Occipital lobe (tissue), 1 donor: ENCODE measurements at regions not wholly inside any gene's neighbourhood (a gene's known extent, or its start where the extent isn't known, plus 50 kb on each side); places are given as distances from the start of the nearest gene placed in this dataset.

ENCODE experiments used
- DNase-seq: peaks from one replicate; lab custom pipeline; 2025; lab: John Stamatoyannopoulos, UW

DNA sequence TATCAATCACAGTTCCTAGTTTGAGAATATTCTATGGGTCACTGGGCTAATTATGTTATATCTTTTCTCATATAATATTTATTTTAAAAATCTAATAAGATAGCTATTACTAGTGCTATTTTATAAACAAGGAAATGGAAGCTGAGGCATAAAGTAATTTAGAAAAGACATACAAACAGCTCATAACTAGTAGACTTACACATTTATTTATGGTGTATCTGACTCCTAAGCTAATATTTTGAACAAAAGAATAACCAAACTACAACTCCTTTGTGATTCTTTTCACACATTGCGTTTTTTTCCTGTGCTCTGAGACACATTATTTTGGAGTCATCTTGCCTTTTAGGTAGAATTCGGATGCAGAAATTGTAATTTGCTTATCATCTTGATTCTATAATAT lies 742.0 kb upstream of the LRRTM4 start:
- DNase-seq = no peak

- DNase-seq = no peak
Measured at GRCh38 chr2:78281164-78281563, 744.3 kb upstream of the REG3G start.

GRCh38 chr2:78290581-78291214 lies 734.8 kb upstream of the REG3G start:
- no peak for DNase-seq

- no peak for DNase-seq
Measured at GRCh38 chr2:78293768-78294167, 731.7 kb upstream of the REG3G start.

GRCh38 chr2:78301166-78301789 lies 724.2 kb upstream of the REG3G start:
- DNase-seq = no peak

DNA sequence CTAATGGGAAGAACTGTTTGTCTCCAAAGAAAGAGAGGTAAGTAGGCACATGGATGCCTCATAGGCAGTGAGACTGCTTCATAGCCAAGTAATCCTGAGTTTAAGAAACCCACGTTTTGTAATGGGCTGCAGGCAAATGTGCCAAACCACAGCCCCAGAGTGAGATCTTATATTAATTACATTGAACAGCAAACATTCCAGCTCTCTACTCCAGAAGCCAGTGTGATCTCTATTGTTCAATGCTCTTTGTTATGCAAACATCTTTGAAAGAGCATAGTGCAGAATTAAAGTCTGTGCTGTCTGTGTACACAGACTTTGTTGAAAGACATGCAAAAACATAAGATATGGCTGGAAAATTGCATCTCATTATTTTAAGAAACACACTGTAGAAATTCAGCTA lies 720.8 kb upstream of the REG3G start:
- DNase-seq = no peak

DNA sequence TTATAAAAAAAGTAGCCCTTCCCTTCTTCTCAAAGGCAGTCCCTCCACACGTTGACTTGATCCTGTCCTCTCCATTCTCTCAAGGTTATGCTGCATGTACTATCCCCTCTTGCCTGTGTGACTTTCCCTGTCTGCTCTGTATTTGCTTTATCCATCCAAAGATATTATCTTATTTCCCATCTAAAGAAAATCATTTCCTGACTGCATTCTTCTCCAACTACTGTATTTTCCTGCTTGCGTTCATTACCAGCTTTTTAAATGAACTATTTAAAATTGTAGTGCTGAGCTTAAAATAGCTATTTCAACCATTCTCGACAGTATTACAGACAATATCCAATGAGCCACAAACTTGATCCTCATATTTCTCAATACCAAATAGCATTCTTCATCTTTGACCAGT lies 716.0 kb upstream of the REG3G start:
- no peak for DNase-seq

DNA sequence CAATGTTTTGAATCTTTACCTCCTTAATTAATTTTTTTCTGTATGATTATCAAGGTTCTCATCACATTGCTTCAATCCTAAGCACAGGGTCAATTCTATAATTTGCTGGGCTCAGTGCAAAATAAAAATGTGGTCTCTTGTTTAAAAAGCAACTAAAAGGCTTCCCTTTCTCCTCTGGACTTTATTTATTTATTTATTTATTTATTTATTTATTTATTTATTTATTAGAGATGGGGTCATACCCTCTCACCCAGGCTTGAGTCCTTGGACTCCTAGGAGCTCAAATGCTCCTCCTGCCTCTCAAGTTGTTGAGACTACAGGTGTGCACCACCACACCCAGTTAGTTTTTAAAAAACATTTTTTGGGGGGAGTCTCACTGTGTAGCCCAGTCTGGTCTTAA lies 710.1 kb upstream of the REG3G start:
- DNase-seq = no peak

DNA sequence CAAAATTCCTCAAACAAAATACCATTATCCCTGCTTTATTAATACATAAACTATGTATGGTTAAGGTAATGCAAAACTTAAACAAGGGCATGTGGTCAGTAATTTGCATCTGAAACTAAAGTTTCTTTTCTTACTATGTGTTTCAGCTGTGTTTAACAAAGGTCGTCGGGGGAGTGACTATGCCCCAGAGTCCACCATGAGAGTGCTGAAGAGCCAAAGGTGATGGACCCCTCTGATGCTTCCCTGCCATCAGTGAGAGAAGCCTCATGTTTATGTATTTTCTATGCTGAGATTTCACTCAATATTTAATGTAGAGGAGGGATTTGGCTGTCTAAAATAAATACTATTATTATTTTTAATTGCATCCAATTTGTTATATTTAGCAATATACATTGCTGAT lies 707.2 kb upstream of the REG3G start:
- no peak for DNase-seq

DNA sequence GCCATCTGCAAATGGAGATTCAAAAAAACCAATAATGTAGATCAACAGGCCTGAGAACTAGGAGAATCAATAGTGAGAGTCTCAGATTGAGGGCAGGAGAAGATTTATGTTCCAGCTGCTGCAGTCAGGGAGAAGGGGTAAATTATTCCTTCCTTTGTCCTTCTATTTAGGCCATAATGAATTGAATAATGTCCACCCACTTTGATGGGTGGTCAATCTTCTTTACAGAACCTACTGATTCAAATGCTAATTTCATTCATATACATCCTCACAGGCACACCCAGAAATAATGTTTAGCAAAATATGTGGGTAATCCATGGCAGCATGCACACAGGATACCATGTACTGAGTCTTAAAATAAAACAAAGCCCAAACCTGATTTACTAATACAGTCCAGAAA lies 695.3 kb upstream of the REG3G start:
- no peak for DNase-seq

DNA sequence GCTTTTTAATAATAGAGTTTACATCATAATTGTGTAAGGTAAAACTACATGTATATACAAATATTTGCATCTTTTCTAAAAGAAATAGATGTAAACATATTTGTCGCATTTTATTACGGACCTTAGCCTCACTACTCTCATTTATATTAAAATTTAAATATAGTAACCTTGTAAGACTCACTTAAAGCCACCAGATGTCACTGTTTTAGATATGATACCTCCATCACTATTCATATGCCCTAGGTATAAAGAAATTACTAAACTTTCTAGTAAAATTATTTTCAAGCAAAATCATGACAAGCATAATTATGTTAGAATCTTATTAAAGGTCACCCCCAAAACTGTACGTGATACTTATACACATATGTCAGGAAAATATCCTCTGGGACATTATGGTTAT lies 674.3 kb upstream of the REG3G start:
- DNase-seq = no peak

DNA sequence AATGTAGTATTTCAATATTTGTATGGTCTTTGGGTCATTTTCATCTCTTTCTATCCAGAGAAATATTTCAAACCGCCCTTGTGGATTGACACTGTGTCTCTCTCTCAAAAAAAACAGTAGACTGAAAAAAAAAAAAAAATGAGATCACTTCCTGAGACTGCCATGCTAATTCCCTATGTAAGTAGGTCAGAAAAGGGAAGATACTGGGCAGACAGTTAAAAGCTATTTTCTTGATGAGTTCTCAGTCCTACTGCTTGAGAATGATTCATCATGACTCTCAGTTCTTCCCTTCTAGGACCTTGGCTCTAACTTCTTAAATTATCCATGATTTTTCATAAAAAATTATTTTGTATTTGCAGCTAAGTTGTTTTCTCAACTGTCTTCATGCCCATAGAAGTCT lies 672.3 kb upstream of the REG3G start:
- DNase-seq = no peak

DNA sequence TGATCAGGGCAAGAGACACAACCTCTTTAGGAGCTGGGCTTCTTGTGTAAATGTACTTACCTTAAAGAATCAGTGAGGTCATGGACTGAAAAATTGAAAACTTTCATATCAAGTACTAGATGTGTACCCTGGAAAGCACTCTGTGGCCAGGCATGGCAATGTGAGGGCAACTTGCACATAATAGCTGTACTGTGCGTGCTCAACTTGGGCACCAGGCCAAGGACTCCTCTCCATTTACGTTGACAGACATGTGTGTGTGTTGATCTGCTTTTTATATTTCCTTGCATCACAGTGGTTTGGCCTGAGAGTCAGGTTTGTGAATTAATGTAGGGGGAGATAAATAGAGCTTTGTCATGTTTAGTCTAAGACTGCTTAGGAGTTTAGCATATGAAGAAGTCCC lies 669.5 kb upstream of the REG3G start:
- no peak for DNase-seq

- no peak for DNase-seq
Measured at GRCh38 chr2:78383576-78383975, 641.9 kb upstream of the REG3G start.

DNA sequence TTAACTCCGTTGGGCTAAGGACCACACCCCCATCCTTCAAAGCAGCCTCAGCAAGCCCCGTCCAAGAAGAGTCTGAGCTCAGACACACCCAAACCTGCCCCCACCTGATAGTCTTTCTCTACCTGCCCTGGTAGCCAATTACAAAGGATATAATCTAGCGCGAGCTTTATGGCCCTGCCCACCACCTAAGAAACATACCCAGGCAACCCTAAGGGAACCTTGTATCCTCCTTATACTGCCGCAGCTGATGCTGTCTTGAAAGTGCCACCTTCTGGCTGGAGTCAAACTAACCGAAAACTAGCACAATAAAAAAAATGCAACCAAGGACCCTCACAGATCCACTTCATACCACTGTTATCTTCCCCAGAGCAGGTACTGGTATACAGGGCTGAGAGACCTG lies 628.3 kb upstream of the REG3G start:
- DNase-seq = no peak

DNA sequence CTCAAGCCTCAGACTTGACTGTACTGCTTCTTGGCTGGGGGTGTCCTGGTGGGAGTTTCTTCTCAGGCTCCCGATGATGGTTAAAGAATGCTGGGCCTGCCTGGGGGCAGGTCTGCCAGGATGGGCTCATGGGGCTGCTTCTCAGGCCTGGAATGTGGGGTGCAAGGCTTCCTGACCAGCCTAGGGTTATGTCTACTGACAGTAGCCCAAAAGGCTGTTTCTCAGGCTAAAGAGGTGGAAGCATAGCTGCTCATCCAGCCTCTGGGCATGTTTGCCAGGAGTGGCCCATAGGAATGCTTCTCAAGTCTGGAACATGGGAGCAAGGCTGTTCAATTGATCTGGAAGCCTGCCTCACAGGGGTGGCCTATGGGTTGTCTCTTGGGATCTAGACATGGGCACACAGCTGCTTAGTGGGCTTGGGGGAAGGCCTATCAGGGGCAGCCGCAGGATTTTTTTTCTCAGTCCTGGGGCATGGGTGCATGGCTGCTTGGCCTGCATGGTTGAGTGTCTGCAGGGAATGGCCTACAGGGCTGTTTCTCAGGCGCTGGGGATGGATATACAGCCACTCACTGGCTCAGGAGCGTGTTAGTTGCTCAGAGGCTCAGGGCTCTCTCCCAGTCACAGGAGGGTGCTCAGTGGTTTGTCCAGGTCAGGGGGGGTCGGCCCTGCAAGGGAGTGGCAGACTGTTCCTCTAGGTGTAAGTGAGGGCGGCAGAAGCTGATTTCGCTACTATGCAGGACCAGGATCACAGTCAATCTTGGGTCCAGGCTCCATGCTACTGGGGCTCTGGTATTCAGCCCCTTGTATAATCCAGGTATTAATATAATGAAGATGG lies 617.3 kb upstream of the REG3G start:
- DNase-seq = no peak

DNA sequence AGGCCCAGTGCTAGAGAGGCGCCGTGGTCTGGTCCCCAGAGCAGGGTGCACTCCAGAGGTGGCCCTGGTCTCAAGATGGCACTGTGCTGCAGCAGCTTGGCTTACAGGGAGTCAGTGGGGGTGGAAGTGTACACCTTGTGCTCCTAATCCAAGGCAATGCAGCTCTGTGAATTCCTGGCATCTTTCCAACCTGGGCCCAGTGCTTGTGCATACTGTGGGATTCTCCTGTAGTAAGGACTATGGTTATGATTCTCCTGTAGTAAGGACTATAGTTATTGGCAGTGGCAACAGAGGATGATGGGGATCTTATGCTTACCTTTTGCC lies 616.7 kb upstream of the REG3G start:
- DNase-seq = no peak

GRCh38 chr2:78411303-78411702 lies 614.2 kb upstream of the REG3G start:
- no peak for DNase-seq

DNA sequence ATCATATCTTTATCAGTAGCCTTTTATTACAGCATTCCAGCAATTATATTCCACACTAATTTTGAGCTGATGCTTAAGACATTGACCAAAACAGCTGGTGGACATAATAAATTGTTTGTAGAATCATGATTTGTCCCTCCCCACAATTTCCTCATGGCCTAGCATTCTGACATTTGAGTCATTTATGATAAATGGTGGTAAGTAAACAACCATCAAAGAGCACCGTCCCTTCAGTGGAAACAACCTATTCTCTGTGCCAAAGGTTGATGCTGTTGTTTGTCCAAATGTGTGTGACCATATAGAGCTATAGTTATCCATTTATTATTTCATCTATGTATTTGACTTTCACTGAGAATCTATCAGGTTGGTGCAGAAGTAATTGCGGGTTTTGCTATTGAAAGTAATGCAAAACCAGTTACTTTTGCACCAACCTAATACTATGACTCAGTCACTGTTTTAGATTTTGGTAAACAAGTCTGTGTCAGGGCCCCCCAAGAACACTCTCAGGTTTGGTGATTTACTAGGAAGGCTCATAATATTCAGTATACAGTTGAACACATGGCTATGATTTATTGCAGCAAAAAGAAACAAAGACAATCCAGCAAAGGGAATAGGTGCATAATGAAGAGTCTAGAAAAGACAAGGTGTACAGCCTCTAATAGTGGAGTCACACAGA lies 608.7 kb upstream of the REG3G start:
- no peak for DNase-seq

- no peak for DNase-seq
Measured at GRCh38 chr2:78417355-78417754, 608.1 kb upstream of the REG3G start.

DNA sequence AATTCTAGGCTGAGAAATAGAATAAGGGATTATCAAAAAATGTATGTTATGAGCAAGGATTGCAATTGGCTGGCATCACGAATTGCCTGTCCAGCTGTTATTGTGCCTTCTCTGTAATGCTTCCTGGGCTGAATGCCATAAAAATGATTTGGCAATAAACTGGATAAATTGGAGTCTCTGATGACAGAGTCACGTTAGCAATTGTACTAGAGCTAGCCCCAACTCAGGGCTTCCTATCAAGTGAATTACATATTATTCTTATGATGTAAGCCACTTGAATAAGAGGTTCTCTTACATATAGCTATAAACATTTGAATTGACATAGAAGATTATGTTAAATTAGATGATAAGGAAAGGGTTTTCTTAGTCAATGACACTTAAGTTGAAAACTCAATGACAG lies 607.5 kb upstream of the REG3G start:
- no peak for DNase-seq

GRCh38 chr2:78420132-78420531 lies 605.4 kb upstream of the REG3G start:
- no peak for DNase-seq

- DNase-seq = no peak
Measured at GRCh38 chr2:78423631-78424030, 601.9 kb upstream of the REG3G start.
